ENCODE measurements at regions not wholly inside any gene's neighbourhood (a gene's known extent, or its start where the extent isn't known, plus 50 kb on each side); places are given as distances from the start of the nearest gene placed in this dataset.
A peak's percentile ranks its signal among the peaks of the same experiment; 100 is the strongest.

DNA sequence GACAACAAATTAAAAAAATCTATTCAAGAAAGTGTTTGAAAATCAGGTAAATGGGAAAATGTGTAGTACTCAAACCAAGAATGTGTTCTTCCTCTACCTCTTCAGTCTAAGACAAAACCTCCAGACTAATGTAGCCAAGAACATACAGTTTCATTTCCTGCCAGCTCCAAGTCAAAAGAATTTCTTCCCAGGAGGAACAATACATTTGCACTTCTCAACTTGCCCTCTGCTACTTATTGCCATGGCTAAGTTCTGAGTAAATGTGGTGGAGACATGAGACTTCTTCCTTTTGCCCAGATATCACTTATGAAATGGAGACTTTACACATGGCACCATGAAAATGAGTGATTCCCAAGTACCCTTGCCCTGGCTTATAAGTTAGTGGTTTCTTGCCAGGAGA lies 2112.2 kb upstream of the C9orf72 start:
- Mint-ChIP-seq H3K27ac (no peak overlapping the region), H3K36me3 (no peaks in the 10 kb centered on the region), H3K4me1 (no peaks in the 10 kb centered on the region), H3K9me3 (no peaks in the 10 kb centered on the region), H3K27me3 (no peaks in the 10 kb centered on the region), H3K4me3 (no peak overlapping the region)
- DNase-seq, result no peak
- no peak for ATAC-seq (replicated peaks)

GRCh38 chr9:29691145-29691544 lies 2117.9 kb upstream of the C9orf72 start:
- H3K36me3 Mint-ChIP-seq, result no peaks in the 10 kb centered on the region

GRCh38 chr9:29691758-29692407 lies 2118.6 kb upstream of the C9orf72 start:
- no peak overlapping the region for H3K27ac Mint-ChIP-seq
- H3K4me3 Mint-ChIP-seq, result no peak overlapping the region
- H3K4me1 Mint-ChIP-seq, result no peaks in the 10 kb centered on the region
- ATAC-seq (replicated peaks) (peak; percentile 27 to 44), DNase-seq (no peak)
- peaks cover 4 to 13% of the 10 kb centered on the region in 2 donors for H3K9me3 Mint-ChIP-seq
- no peaks in the 10 kb centered on the region for H3K36me3 Mint-ChIP-seq
- no peaks in the 10 kb centered on the region for H3K27me3 Mint-ChIP-seq

More at GRCh38 chr9:29691145-29691544, 2117.9 kb upstream of the C9orf72 start:
- DNase-seq (no peak), ATAC-seq (replicated peaks) (no peak)
- Mint-ChIP-seq H3K4me1 (no peaks in the 10 kb centered on the region), H3K27me3 (no peaks in the 10 kb centered on the region), H3K4me3 (no peak overlapping the region), H3K9me3 (peaks cover 4 to 13% of the 10 kb centered on the region in 2 donors), H3K27ac (no peak overlapping the region)

GRCh38 chr9:29697011-29697410 lies 2123.7 kb upstream of the C9orf72 start:
- H3K9me3 Mint-ChIP-seq, result peaks cover 4 to 13% of the 10 kb centered on the region in 2 donors
- H3K4me1 Mint-ChIP-seq, result no peaks in the 10 kb centered on the region
- H3K4me3 Mint-ChIP-seq, result no peak overlapping the region
- DNase-seq (no peak), ATAC-seq (replicated peaks) (no peak)
- no peak overlapping the region for H3K27ac Mint-ChIP-seq
- no peaks in the 10 kb centered on the region for H3K36me3 Mint-ChIP-seq
- no peaks in the 10 kb centered on the region for H3K27me3 Mint-ChIP-seq

DNA sequence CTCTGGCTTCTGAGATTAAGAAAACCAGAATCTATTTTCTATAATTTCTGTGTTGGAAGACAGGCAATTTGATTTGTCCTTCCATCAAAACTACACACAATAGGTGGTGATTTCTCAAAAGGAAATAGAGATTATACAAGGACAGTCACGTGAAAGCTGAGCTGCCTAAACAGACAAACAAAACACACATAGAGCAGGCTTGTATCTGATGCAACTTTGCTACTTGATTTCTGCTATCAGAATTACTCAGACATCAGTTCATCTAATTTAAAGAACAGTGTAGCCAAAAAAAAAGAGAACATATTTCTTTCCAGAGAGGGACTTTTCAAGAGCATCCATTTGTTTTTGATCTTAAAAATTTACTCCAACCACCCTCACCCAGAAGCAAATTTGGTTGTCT lies 2128.3 kb upstream of the C9orf72 start:
- H3K27me3 Mint-ChIP-seq, result no peaks in the 10 kb centered on the region
- no peak overlapping the region for H3K27ac Mint-ChIP-seq
- H3K4me1 Mint-ChIP-seq, result no peaks in the 10 kb centered on the region
- H3K4me3 Mint-ChIP-seq, result no peak overlapping the region
- H3K9me3 Mint-ChIP-seq, result no peaks in the 10 kb centered on the region
- no peak for ATAC-seq (replicated peaks)
- no peak for DNase-seq
- no peaks in the 10 kb centered on the region for H3K36me3 Mint-ChIP-seq

GRCh38 chr9:29701971-29702370 lies 2128.7 kb upstream of the C9orf72 start:
- no peaks in the 10 kb centered on the region for H3K27me3 Mint-ChIP-seq
- no peak for DNase-seq
- no peak overlapping the region for H3K27ac Mint-ChIP-seq
- no peak for ATAC-seq (replicated peaks)
- H3K4me1 Mint-ChIP-seq, result no peaks in the 10 kb centered on the region
- no peaks in the 10 kb centered on the region for H3K36me3 Mint-ChIP-seq
- no peaks in the 10 kb centered on the region for H3K9me3 Mint-ChIP-seq
- H3K4me3 Mint-ChIP-seq, result no peak overlapping the region

DNA sequence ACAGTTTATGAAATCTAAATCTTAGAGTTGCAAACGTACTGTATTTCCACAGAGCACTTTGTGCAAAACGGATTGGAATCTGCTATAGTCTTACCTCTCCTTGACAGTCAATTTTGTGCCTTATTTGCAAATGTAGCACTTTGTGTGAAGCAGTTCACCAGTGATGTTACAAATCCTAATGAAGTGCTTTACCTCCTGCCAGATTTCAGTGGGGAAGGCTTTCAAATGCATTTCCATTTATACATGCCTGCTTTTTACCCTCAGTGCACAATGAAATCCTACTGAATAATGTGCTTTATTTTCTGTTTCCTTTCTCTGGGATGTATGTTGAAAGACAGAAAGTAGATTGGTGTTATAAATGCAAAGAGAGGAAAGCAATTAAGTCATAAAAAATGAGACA lies 2141.6 kb upstream of the C9orf72 start:
- Mint-ChIP-seq H3K4me1 (no peaks in the 10 kb centered on the region), H3K4me3 (no peak overlapping the region), H3K27ac (no peak overlapping the region), H3K27me3 (no peaks in the 10 kb centered on the region), H3K36me3 (no peaks in the 10 kb centered on the region), H3K9me3 (peaks cover 8 to 13% of the 10 kb centered on the region in 2 donors)
- DNase-seq (no peak), ATAC-seq (replicated peaks) (no peak)

DNA sequence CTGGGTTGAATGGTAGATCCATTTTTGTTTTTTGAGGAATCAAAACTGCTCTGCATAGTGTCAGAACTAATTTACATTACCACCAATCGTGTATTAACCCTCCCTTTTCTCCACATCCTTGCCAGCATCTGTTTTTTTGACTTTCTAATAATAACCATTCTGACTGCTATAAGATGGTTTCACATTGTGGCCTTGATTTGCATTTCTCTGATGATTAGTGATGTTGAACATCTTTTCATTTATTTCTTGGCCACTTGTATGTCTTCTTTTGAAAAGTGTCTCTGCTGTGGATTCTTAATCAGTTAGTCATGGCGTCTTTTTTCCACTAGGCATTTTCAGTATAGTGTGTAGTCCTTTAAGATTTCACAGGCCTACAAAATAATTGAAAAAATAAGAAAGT lies 2144.3 kb upstream of the C9orf72 start:
- ATAC-seq (replicated peaks), result no peak
- H3K4me1 Mint-ChIP-seq, result no peaks in the 10 kb centered on the region

DNA sequence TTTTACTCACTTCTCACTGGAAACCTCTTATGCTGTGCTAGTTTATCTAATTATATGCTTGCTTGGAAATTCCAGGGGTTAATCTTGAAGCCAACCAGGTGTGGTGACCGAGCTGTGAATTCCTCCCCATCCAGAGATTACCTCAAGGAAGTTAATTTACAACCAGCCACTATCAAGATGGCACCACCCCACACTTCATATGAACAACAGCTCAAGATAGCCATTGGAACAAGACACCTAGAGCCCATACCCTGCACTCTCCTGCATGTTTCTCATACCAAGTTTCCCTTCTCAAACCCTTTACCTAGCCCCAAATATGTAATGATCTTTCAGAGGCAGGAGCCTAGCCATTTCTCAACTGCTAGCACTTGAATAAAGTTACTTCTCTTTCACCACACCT lies 2156.9 kb upstream of the C9orf72 start:
- Mint-ChIP-seq H3K4me1 (no peaks in the 10 kb centered on the region), H3K36me3 (no peaks in the 10 kb centered on the region), H3K27ac (no peak overlapping the region), H3K9me3 (peaks cover 7 to 10% of the 10 kb centered on the region in 2 donors), H3K27me3 (no peaks in the 10 kb centered on the region), H3K4me3 (no peak overlapping the region)
- ATAC-seq (replicated peaks) (no peak), DNase-seq (no peak)

More for the DNA sequence above, 2144.3 kb upstream of the C9orf72 start:
- DNase-seq, result no peak
- Mint-ChIP-seq H3K4me3 (no peak overlapping the region), H3K27ac (no peak overlapping the region), H3K36me3 (no peaks in the 10 kb centered on the region), H3K27me3 (no peaks in the 10 kb centered on the region), H3K9me3 (peaks cover 6 to 13% of the 10 kb centered on the region in 2 donors)

DNA sequence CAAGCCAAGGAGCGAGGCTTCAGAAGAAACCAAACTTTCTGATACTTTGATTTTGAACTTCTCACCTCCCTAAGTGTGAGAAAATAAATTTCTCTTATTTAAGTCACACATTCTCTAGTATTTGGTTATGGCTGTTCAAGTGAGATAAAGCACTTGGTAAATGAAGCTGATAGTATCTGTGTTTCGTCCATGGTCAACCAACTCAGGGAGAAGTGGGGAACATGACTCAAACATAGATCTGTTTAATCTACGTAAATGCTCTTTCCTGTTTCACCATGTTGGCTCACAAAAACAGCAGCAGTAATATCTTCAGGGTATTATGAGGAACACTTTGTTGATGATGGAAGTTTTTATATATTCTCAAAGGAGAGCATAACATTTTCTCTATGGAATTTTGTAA lies 2167.2 kb upstream of the C9orf72 start:
- H3K27me3 Mint-ChIP-seq, result no peaks in the 10 kb centered on the region
- ATAC-seq (replicated peaks) (no peak), DNase-seq (no peak)
- H3K27ac Mint-ChIP-seq, result no peak overlapping the region
- H3K4me3 Mint-ChIP-seq, result no peak overlapping the region
- H3K9me3 Mint-ChIP-seq, result no peaks in the 10 kb centered on the region
- no peaks in the 10 kb centered on the region for H3K36me3 Mint-ChIP-seq
- no peaks in the 10 kb centered on the region for H3K4me1 Mint-ChIP-seq

DNA sequence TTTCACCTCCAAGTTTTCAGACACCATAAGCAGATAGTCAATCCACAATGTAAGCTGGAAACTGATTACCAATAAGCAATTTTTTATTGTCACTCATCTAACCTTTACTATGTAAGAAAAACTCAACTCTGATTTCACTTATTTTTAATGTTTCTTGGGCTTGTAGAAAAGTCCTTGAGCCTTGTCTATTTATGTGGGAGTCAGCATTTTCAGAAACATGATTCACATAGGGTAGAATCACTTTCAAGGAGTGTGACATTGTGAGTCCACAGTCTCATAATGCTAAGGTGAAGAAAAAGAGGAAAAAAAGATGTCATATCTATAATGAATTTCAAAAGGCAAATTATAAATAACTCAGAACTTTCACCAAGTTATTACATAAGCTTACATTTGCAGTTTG lies 2167.9 kb upstream of the C9orf72 start:
- no peak overlapping the region for H3K27ac Mint-ChIP-seq
- ATAC-seq (replicated peaks), result no peak
- no peak overlapping the region for H3K4me3 Mint-ChIP-seq

DNA sequence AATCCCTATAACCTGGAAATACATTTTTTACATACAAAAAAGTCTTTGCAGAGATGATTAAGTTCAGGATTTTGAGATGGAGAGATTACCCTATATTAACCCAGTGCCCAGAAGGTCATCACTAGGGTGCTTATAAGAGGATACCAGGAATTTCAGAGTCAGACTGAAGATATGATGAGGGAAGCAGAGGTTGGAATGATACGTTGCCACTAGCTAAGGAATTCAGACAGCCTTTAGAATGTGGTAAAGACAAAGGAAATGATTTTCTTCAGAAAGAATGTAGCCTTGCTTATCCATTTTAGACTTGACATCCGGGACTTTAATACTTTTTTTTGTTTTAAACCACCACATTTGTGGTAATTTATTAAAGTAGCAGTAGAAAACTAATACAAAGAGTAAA lies 2176.8 kb upstream of the C9orf72 start:
- peaks cover 3 to 6% of the 10 kb centered on the region in 2 donors for H3K9me3 Mint-ChIP-seq

More for the DNA sequence above, 2167.9 kb upstream of the C9orf72 start:
- DNase-seq, result no peak
- H3K27me3 Mint-ChIP-seq, result no peaks in the 10 kb centered on the region
- no peaks in the 10 kb centered on the region for H3K4me1 Mint-ChIP-seq
- no peaks in the 10 kb centered on the region for H3K36me3 Mint-ChIP-seq
- no peaks in the 10 kb centered on the region for H3K9me3 Mint-ChIP-seq

GRCh38 chr9:29751226-29751625 lies 2177.9 kb upstream of the C9orf72 start:
- ATAC-seq (replicated peaks) (no peak), DNase-seq (no peak)
- H3K27me3 Mint-ChIP-seq, result no peaks in the 10 kb centered on the region
- no peak overlapping the region for H3K27ac Mint-ChIP-seq
- H3K4me1 Mint-ChIP-seq, result no peaks in the 10 kb centered on the region
- H3K36me3 Mint-ChIP-seq, result no peaks in the 10 kb centered on the region
- peaks cover 3 to 8% of the 10 kb centered on the region in 2 donors for H3K9me3 Mint-ChIP-seq
- no peak overlapping the region for H3K4me3 Mint-ChIP-seq

More for the DNA sequence above, 2176.8 kb upstream of the C9orf72 start:
- DNase-seq (no peak), ATAC-seq (replicated peaks) (no peak)
- Mint-ChIP-seq H3K27ac (no peak overlapping the region), H3K4me3 (no peak overlapping the region), H3K27me3 (no peaks in the 10 kb centered on the region), H3K36me3 (no peaks in the 10 kb centered on the region), H3K4me1 (no peaks in the 10 kb centered on the region)

GRCh38 chr9:29753638-29754037 lies 2180.4 kb upstream of the C9orf72 start:
- Mint-ChIP-seq H3K4me1 (no peaks in the 10 kb centered on the region), H3K36me3 (no peaks in the 10 kb centered on the region)

DNA sequence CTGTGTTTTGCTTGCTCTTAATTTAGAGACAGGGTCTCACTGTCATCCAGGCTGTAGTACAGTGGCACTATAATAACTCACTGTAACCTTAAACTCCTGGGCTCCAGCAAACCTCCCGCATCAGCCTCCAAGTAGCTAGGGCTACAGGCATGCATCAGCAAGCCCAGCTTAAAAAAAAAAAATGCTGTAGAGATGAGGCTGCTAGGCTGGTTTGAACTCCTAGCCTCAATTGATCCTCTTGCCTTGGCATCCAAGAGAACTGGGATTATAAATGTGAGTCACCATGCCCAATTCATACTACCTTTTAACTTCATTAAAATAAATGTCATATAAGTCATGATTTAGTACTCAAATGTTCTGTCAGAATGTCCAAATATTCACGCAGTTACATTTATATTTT lies 2195.7 kb upstream of the C9orf72 start:
- Mint-ChIP-seq H3K9me3 (peaks cover 10 to 12% of the 10 kb centered on the region in 2 donors), H3K27ac (no peak overlapping the region), H3K27me3 (no peaks in the 10 kb centered on the region), H3K4me3 (no peak overlapping the region), H3K4me1 (no peaks in the 10 kb centered on the region), H3K36me3 (no peaks in the 10 kb centered on the region)
- DNase-seq, result no peak
- ATAC-seq (replicated peaks), result no peak

More at GRCh38 chr9:29753638-29754037, 2180.4 kb upstream of the C9orf72 start:
- no peaks in the 10 kb centered on the region for H3K27me3 Mint-ChIP-seq
- peaks cover 3 to 4% of the 10 kb centered on the region in 2 donors for H3K9me3 Mint-ChIP-seq
- no peak overlapping the region for H3K4me3 Mint-ChIP-seq
- DNase-seq (no peak), ATAC-seq (replicated peaks) (no peak)
- H3K27ac Mint-ChIP-seq, result no peak overlapping the region
